Left ventricle myocardium superior (tissue), 1 donor: ENCODE measurements at regions not wholly inside any gene's neighbourhood (a gene's known extent, or its start where the extent isn't known, plus 50 kb on each side); places are given as distances from the start of the nearest gene placed in this dataset.
A peak's percentile ranks its signal among the peaks of the same experiment; 100 is the strongest.
"Not testable (repeated sequence)": the region's sequence is repeated elsewhere in the genome, so short reads cannot be mapped to it uniquely, and the experiment has no call there.

Experiments
- ATAC-seq: fragments of 200-7000 bp; cut with Tn5 transposase; one replicate; pipeline ENCODE4 v1.9.1; 2020; ENCODE audit warnings: mild to moderate bottlenecking, moderate library complexity
- DNase-seq: peaks from one replicate; pipeline ENCODE4 v3.0.0-alpha.2; 2020
- intact Hi-C: fragments of 100-400 bp; cut with micrococcal nuclease; formaldehyde crosslinking; loops from one replicate; pipeline ENCODE4 v1.11.0; 2022
- donor health status: DM: no; HTN: yes; CAD: no; lungs with severe emphysema.

DNA sequence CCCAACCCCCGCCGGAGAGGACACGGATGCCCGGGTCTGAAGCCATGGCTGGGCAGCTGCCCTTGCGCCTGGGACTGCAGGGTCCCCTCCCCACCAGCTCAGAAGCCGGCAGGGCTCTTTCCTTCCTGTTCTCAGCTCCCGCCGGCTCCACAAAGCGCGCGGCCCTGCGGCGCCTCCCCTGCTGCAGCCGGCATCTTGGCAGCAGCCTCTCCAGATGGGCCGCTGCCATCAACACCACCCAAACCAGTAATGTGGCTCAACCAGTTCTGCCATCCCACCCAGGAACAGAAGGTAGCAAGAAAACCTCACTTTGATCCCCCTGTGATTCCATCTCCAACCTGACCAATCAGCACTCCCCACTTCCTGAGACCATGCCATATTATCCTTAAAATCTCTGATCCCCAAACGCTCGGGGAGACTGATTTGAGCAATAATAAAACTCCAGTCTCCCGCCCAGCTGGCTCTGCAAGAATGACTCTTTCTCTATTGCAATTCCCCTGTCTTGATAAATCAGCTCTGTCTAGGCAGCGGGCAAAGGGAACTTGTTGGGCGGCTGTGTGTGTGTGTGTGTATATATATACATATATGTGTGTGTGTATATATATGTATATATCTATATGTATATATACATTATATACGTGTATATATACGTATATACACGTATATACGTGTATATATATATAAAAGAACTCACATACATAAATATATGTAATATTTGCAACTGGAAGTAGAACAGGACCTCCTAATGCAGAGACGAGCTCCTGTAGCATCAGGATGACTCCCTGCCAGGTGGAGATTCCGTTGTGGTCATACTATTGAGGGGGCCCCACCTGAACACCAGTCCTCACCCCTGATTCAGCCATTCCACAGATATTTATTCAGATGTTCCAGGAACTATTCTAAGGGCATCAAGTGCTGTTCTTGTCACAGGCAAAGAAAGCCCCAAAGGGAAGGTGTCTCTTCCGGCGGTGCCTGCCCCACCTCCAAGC lies 1674.9 kb downstream of the SPATA31A7 start:
- DNase-seq, result peak; percentile 74
- intact Hi-C loops, result not testable (repeated sequence)
- peak; percentile 79 for ATAC-seq

DNA sequence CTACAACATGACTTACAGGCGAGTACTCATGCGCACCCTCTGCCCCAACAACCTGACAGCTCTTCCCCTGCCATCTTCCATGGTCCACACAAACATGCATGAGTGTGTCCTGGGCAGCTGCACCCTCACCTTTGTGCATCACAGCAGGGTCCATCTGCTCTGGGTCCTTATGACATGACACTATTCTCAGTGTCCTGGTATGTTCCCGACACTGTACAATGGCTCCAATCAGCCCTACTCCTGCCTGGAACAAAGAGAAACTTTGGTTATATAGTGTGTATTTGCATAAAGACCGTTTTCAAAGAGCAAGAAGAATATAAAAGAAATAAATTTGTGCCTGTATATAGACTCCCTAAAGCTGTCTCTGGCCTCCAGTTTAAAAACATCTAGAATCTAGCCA lies 1679.2 kb downstream of the SPATA31A7 start:
- DNase-seq, ATAC-seq, intact Hi-C loops: not testable (repeated sequence)

DNA sequence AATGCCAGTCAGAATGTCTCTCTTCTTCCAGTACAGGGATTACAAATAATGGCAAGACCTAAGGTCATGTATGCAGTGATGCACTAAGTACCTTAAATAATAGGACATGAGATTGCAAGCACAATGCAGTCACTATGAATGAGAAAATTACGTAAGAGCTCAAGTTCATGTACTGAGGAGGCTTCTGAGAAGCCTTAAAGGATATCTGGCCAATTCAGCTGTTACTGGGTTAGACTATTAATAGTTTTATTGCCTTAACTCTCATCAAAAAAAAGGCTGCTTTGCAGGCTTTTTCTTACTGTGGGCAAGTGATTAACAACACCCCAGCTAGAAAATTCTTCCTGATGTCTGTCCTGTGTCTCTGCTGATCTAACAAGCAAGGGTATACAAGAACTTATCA lies 1681.9 kb downstream of the SPATA31A7 start:
- intact Hi-C loops, ATAC-seq, DNase-seq: not testable (repeated sequence)

GRCh38 chr9:62874213-62874612 lies 1684.4 kb downstream of the SPATA31A7 start:
- DNase-seq, intact Hi-C loops, ATAC-seq: not testable (repeated sequence)

GRCh38 chr9:62874745-62875599 lies 1685.1 kb downstream of the SPATA31A7 start:
- ATAC-seq, intact Hi-C loops: not testable (repeated sequence)

GRCh38 chr9:62877552-62877951 lies 1687.7 kb downstream of the SPATA31A7 start:
- intact Hi-C loops, ATAC-seq, DNase-seq: not testable (repeated sequence)

More at GRCh38 chr9:62874745-62875599, 1685.1 kb downstream of the SPATA31A7 start:
- DNase-seq, result not testable (repeated sequence)

DNA sequence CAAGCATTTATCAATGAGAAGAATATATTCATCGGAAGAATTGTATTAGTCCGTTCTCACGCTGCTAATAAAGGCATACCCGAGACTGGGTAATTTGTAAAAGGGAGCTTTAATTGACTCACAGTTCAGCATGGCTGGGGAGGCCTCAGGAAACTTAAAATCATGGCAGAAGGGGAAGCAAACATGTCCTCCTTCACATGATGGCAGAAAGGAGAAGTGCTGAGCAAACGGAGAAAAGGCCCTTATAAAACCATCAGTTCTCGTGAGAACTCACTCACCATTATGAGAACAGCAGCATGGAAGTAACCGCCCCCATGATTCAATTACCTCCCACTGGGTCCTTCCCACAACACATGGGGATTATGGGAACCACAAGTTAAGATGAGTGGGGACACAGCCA lies 1688.2 kb downstream of the SPATA31A7 start:
- ATAC-seq, intact Hi-C loops, DNase-seq: not testable (repeated sequence)

DNA sequence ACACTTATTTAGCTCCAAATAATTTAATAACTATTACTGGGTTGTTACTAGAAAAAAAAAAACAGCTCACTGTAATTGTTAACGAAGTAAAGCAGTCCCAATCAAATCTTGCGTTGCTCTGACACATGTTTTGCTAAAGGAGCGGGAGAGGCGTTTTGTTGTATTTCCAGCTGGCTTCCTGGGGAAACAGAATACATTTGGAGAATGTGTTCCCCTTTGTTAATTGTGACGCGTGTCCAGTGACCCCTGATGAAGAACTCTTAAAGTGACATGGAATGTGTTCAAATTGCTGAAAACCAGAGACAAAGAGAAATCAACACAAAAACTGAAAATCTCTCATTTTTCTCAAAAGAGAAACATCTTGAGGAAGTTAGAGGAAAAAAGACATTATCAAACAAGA lies 1690.6 kb downstream of the SPATA31A7 start:
- intact Hi-C loops, DNase-seq: not testable (repeated sequence)

DNA sequence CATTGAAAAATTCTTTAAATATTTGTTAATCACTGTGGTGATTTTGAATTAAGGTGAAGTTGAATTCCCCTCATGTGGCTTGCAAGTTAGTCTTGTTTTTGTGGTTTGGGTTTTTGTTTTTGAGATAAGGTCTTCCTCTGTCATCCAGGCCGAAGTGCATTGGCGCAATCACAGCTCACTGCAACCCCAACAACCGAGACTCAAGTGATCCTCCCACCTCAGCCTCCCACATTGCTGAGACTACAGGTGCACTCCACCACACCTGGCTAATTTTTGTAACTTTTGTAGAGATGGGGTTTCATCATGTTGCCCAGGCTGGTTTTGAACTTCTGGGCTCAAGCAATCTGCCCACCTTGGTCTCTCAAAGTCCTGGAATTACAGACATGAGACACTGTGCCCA lies 1691.1 kb downstream of the SPATA31A7 start:
- intact Hi-C loops, DNase-seq, ATAC-seq: not testable (repeated sequence)

More for the DNA sequence above, 1690.6 kb downstream of the SPATA31A7 start:
- not testable (repeated sequence) for ATAC-seq

DNA sequence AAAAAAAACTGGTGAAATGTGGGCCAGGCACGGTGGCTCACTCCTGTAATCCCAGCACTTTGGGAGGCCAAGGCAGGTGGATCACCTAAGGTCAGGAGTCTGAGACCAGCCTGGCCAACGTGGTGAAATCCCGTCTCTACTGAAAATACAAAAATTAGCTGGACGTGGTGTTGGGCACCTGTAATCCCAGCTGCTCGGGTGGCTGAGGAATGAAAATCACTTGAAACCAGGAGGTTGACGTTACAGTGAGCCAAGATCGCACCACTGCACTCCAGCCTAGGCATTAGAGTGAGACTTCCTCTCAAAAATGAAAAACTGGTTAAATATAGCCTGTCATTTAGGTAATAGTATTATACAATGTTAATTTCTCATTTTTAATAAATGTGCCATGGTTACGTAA lies 1692.0 kb downstream of the SPATA31A7 start:
- DNase-seq, intact Hi-C loops, ATAC-seq: not testable (repeated sequence)

- intact Hi-C loops, DNase-seq, ATAC-seq: not testable (repeated sequence)
These were observed 1692.9 kb downstream of the SPATA31A7 start for GRCh38 chr9:62882717-62883116.

DNA sequence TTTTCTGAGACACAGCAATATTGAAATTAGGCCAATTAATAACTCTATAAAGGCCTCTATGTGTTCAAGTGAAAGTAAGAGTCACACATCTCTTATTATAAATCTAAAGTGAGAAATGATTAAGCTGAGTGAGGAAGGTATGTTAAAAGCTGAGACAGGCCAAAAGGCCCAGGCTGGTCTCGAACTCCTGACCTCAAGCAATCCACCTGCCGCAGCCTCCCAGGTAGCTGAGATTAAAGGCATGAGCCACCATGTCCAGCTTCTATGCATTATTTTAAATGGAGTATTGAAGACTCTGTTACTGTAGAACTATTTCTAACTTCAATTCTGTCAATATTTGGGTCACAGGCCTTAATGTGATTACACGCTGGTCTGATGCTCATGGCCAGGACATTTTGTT lies 1706.9 kb downstream of the SPATA31A7 start:
- ATAC-seq, DNase-seq, intact Hi-C loops: not testable (repeated sequence)

DNA sequence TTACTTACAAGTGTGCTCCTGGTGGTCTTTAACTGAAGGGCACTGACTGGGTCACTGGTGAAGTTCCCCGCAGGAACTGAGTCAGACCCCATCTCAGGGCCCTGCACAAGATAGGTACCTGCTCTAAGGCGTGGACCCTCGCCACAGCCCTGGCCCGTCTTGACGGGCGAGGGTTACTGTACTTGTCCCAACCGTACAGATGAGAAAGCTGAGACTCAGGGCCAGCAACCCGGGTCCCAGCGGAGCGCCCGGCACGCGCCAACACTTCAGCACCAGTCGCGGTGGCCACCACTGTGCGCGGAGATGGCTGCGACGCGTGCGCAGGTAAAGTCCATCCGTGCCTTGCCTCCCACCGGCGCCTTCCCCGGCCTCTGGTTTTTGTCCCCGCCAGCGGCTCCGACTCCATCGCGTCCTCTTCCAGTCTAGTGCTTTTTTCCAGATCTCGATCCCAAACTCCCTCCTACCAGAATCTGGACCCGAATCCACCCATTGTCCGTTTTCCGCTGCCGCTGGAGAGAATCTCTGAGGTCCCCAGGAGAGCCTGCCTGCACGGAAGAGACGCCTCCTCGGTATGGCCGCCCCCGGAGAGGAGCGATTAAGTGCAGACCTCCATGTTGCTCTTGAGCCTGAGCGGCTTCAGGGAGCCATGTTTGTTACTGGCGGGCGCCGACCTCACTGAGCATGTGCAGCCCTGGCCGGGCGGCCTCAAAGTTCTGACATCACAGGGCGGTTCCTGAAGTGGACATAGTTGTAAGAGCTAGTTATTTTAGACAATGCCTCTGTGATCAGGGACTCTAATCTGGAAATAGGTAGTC lies 1707.8 kb downstream of the SPATA31A7 start:
- ATAC-seq, intact Hi-C loops: not testable (repeated sequence)
- DNase-seq, result peak; percentile 62

DNA sequence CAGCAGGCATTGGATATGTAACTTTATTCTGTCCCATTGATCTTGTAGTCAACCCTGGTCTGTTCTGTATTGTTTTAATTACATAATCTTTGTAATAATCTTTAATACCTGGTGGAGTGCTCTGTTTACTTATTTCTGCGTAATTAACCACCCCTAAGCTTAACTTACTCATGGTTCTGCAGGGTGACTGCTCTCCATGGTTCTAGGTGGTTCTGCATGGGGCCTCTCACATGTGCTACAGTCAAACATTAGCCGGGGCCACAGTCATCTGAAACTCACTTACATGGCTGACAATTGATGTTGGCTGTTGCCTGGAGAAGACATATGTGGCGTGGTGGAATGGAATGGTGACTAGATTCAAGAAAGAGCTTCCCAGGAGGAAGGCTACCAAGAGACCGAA lies 1709.8 kb downstream of the SPATA31A7 start:
- DNase-seq, intact Hi-C loops, ATAC-seq: not testable (repeated sequence)

GRCh38 chr9:62904061-62904460 lies 1714.2 kb downstream of the SPATA31A7 start:
- DNase-seq, intact Hi-C loops: not testable (repeated sequence)

DNA sequence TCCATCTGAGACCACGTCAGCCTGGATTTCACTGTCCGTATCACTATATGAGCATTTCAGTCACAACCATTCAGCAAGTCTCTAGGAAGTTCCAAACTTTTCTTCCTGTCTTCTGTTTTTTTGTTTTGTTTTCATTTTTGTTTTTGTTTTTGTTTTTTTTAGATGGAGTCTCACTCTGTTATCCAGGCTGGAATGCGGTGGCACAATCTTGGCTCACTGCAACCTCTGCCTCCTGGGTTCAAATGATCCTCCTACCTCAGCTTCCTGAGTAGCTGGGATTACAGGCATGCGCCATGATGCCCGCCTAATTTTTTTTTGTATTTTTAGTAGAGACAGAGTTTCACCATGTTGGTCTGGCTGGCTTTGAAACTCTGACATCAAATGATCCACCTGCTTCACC lies 1715.9 kb downstream of the SPATA31A7 start:
- DNase-seq, ATAC-seq, intact Hi-C loops: not testable (repeated sequence)

More at GRCh38 chr9:62904061-62904460, 1714.2 kb downstream of the SPATA31A7 start:
- ATAC-seq, result not testable (repeated sequence)

DNA sequence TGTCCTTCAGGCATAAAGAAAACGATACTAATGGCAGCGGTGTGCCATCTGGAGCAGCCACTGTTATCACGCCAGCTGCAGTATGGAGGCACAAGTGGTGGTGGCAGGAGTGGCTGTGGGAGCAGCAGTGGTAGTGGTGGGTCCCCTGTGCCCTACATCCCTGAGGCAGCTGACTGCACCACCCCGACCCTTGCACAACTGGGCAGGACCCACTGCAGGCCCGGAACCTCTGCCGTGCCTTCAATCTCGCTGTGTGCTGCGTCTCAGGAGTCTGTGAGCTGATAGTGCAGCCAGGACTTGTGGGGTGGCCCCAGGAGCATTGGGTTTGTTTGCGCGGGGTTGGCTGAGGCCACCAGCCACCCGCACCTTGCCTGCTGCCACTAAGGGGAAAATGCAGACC lies 1718.0 kb downstream of the SPATA31A7 start:
- intact Hi-C loops, ATAC-seq, DNase-seq: not testable (repeated sequence)

- DNase-seq, intact Hi-C loops, ATAC-seq: not testable (repeated sequence)
These were observed 1718.4 kb downstream of the SPATA31A7 start for GRCh38 chr9:62908271-62908670.
